Kasumi-1 (cell line): ENCODE measurements at regions not wholly inside any gene's neighbourhood (a gene's known extent, or its start where the extent isn't known, plus 50 kb on each side); places are given as distances from the start of the nearest gene placed in this dataset.
"Not testable (repeated sequence)": the region's sequence is repeated elsewhere in the genome, so short reads cannot be mapped to it uniquely, and the experiment has no call there.

Source experiments
- DNase-seq, 2 experiments: peaks; one replicate each; lab custom pipeline; 2025; lab: John Stamatoyannopoulos, UW

DNA sequence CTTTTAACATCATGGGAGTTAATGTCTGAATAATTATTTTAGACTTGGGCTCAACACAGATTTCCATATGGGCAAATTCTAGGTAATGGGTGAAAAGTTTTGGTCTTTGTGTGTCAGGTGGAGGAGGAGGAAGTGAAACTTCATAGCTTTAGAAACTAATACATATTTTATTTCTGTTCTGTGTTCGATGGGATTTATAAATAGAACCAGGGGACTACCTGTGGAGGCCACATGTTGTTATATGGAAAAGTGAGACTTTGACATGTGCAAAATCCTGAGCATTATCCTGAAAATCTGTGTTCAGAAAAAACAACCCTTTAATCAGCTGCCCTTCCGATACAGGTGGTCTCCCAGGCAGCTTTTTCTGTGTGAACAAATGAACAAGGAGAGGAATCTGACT lies 209.5 kb downstream of the SOX2 start:
- no peak for DNase-seq

DNA sequence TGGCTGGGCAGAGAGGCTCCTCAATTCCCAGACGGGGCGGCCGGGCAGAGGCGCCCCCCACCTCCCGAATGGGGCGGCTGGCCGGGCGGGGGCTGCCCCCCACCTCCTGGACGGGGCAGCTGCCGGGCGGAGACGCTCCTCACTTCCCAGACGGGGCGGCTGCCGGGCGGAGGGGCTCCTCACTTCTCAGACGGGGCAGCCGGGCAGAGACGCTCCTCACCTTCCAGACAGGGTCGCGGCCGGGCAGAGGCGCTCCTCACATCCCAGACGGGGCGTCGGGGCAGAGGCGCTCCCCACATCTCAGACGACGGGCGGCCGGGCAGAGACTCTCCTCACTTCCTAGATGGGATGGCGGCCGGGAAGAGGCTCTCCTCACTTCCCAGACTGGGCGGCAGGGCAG lies 214.1 kb downstream of the SOX2 start:
- not testable (repeated sequence) for DNase-seq

DNA sequence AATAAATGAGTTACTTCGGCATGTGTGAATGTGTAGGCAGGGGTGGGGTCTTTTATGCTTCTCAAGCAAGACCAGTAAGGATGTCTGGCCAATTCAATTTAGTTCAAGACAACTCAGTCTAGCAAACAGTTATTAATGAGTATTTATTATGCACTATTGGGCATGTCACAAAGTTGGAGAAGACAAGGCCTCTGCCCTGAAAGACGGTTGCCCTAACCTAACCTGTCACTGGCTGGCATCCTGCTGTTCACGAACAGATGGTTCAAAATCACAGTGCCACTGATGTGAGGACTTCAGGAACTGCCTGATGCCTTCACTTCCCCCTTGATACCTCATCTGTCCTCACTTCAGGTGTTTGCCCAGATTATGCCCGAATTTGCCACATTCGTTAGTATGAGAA lies 217.8 kb downstream of the SOX2 start:
- DNase-seq, result no peak

DNA sequence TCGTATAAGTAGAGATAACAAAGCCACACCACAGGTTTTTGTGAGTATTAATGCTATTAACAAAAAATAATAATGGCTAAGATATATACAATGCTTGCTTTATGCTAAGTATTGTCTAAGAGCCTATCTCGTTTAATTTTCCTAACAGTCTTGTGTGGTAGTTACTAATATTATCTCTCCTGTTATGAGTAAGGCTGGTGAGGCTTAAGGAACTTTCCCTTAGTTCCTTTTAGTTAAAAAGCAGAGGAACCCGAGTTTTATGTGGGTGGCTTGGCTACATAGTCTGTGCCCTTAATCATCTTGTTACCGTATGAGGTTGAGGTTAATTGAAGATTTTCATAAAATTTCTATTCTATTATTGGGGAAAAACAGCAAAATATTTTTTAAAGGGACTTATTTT lies 218.4 kb downstream of the SOX2 start:
- no peak for DNase-seq

DNA sequence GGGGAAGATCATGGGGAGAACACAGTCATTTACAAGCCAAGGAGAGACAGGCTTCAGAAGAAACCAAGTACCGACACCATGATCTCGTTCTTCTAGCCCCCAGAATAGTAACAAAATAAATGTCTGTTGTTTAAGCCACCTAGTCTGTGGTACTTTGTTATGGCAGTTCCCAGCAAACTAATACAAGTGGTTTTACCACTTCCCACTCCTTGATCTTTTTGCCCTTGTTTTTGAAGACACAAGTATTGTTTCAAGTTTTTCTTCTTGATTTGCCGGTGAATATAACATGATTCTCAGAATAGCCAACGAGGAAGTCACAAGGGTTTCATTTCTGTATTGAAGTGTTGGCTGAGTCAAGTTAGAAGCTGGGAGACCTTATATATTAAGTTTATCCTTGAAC lies 220.3 kb downstream of the SOX2 start:
- no peak for DNase-seq

DNA sequence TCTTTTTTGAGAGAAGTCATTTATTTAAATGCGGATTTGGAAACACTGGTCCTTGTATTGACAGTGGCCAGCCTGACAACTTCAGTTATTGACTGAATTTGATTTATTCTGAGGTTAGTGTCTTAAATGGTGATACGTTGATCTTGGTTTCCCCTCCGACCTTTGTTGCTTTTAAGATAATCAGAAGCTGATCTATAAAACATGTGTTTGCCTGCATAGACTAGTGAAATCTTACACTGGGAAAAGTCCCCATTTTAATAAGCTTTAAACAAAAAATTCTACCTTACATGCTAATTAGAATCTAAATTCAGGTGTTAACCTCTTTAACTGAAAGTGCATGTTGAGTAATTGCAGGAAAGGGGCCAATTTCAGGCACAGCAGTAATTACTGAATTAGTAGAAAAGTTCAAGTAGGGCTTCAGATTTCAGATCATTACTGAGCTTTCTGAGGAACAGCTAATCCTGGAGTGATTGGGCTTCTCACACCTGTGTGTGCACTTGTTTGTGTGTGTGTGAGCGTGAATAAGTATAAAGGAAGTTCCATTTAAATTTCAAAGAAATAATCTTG lies 221.4 kb downstream of the SOX2 start:
- no peak for DNase-seq

DNA sequence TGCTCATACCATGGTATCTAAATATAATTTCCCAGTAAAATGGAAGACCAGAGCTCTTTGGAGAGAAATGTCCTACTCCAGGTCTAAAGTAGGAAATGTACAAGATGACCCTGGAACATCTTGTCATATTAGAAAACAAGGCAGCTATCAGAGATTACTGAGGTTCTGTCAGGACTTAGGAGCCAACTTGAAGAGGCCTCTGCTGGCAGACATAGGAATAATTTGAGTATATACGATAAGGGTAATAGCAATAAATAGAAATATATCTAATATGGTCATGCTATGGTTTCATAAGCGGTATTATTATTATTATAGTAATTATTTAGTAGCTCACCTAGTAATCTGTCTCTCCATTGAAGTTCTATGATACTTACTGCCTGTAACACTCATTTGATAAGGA lies 224.2 kb downstream of the SOX2 start:
- DNase-seq, result no peak

DNA sequence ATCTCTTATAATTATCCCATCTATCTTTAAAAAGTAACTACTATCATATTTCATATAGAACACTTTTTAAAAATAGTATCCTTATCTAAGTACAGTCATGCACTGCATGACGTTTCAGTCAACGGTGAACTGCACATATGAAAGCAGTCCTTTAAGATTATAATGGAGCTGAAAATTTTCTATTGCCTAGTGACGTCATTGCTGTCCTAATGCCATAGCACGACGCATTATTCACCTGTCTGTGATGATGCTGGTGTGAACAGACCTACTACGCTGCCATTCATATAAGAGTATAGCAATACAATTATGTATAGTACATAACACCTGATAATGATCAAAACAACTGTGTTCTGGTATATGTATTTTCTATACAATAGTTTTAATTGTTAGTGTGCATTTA lies 225.0 kb downstream of the SOX2 start:
- no peak for DNase-seq

DNA sequence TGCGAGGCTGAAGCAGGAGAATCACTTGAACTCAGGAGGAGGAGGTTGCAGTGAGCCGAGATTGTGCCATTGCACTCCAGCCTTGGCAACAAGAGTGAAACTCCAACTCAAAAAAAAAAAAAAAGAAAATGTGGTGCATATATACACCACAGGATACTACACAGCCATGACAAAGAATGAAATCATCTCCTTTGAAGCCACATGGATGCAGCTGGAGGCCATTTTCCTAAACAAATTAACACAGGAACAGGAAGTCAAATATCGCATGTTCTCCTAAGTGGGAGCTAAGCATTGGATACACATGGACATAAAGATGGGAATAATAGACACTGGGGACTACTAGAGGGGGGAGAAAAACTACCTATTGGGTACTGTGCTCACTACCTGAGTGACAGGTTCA lies 226.9 kb downstream of the SOX2 start:
- not testable (repeated sequence) for DNase-seq

DNA sequence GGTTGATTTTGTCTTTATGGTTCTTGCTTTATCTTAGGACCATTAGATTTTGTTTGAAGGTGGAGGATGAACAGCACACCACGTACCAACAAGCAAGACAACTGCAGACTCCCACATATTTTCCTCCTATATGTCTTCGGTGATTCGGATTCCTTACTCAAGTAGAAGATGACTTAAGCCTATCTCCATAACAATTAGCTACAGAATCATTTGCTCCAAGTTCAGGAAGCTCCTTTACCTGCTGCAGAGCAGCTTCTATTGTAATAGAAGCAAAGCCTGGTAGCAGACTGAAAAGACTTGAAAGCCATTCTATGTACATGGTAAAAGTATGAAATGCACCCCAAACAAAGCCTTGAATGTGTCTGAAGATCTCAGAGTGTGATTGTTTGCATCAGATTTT lies 229.0 kb downstream of the SOX2 start:
- DNase-seq, result no peak

DNA sequence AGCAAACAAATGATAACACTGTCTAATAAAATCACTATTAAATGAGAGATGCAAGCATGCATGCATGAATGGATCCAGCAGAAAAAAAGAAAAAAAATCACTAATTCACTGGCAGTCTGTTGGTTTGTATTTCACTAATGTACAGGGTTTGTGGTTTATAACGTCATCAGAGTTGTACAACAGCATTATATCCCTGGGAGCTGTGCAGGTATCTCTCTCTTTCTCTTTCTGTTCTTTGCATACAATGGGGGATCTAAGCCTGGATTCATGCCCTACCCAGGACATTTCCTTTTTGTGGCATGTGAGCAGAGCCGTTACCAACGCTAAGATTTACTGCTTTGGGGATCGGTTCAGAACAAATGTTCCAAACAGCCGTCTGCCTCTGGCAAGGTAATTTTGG lies 229.5 kb downstream of the SOX2 start:
- no peak for DNase-seq

DNA sequence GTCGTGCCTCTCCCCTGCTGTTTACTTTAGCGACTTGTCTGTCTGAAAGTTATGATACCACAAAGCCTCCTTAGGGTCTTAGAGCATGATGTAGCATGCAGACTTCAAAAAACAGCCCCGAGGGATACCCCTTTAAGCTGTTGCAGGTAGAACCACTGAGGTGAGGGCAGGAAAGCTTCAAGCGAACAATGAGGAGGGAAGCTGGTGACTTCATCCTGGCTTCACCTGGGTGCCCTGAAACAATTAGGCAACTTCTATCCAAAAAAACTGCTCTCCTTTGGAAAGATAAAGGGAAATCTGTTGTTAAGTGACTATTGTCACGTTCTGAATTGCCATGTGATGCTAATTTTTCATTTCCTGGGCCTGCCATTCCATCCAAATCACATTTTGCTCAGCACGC lies 231.6 kb downstream of the SOX2 start:
- no peak for DNase-seq

DNA sequence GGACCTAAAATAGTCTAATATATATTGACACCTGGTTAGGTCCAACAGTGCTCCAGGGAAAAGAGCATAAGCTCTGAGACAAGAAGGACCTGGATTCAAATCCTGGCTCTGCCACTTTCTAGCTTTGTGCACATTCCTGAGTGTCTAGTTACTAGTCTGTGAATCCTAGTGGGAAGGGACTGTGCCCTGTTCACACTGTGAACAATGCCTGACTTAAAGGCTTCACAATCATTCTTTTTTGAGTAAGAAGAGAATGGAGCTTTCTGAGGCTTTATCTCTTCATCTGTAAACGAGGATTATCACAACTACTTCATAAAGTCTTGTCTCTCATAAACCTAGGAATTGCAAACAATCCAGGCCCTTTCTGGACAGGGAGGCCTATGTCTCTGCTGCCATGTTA lies 235.9 kb downstream of the SOX2 start:
- DNase-seq, result no peak

DNA sequence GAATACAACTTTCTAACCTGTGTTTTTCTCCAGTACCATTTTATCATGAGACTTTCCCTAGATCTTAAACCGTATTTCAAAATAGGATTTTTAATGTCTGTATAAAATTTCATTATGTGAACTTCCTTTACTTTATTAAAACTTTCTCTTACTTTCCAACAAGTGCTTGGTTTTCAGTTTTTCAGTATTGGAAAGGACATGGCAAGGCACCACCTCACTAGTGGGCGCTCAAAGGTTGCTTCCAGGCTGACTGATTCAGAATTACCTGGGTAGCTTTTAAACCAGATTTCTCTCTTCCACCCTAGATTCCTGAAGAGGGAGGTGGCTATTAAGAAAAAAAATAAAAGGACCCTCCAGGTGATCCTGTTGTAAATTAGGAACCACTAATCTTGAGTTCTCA lies 236.6 kb downstream of the SOX2 start:
- no peak for DNase-seq

DNA sequence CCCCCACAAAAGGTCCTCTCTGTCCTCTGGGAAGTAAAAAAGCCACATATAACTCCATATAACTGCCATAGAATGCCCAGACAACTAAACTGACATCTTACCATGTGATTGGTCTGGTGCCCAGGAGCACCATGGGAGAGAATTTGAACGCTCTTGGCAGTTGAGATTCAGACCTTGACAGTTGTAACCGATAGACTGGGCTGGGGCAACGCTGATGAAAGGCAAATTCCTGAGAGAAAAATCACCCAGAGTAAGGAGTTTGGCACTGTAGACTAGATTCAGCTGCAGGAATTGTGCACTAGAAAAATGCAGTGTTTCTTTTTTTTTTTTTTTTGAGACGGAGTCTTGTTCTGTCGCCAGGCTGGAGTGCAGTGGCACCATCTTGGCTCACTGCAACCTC lies 240.5 kb downstream of the SOX2 start:
- DNase-seq, result no peak

DNA sequence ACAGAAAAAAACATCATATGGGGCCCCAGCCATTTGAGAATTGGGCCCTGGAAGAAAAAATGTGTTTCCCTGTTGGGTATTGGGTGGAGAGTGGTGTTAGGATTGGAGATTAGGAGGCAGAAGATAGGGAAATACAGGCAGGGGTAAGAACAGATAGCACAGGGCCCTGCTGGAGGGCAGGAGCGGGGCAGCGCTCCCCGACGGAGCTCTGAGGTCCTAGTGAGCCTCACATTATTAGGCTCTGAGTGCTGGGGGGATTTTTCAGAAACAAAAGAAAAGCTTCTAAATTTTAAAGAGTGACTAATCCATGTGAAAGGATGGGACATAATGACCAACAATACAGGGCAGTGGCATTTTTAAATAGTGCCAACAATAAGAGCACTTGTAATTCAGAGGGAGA lies 241.2 kb downstream of the SOX2 start:
- DNase-seq, result no peak

DNA sequence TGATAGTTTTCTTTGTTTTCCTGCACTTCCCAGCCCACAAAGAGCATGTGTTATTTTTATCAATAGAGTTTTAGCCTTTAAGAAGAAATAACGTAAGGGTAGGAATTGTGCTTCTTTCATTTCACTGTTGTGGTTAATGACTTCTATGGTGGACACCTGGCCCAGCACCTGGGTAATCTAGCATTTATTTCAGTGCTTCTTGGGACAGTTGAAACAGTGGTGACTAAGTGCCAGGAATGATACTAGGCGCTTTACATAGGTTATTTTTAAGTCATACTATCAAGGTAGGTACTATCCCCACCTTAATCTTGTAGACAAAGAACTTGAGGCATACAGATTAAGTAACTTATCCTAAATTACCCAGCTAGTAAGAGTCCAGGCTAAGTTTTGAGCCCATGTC lies 243.8 kb downstream of the SOX2 start:
- DNase-seq, result no peak

DNA sequence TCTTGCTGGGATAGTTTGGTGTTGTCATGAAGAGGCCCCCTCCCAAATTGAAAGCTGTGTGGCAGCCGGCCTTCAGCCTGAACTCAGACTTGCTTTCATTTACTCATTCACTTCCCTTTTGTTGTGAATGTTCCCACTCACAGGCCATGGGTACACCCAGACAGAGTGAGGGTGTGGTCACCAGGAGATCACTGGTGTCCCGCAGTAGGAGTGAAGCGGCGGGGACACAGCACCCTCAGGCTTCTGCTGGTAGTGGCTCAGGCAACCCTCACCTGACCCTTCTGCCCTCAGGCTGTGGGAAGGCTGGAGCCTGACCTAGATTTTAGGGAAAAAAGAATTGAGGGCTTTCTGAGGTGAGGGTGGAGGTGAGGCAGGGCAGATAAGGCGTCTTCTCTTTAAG lies 244.4 kb downstream of the SOX2 start:
- no peak for DNase-seq

DNA sequence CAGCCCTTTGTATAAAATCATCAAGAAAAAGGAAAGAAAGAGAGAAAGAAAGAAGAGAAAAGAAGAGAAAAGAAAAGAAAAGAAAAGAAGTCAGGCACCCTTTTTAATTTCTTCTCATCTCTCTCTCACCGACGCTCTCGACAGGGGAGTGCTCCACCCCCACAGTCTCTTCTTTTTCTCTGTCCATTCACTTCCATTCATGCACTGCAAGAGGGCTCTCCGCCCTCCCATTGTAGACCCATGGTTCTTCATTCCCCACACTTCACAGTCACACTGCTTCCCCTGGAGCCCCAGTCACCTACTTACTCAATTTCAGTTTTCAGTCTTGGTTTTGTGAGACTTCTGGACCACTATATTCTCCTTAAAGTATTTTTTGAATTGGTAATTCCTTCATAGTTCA lies 254.7 kb downstream of the SOX2 start:
- no peak for DNase-seq

DNA sequence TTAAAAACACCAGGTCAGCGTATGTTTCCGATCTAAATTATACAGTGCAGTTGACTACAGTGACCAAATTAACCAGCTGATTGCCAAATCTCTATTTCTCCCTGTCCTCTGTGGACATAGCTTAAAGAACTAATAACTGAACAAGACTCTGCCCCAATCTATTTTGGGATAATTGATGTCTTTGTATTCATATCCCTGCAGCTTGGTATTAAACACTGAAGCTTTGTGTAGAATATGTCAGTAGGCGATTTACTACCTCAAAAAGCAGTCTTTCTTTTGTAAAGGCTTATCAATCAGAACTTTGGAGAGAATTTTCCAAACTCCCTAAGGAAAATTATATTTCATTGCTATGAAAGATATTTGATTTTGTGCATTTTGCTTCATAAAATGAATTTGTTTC lies 258.2 kb downstream of the SOX2 start:
- DNase-seq, result no peak

DNA sequence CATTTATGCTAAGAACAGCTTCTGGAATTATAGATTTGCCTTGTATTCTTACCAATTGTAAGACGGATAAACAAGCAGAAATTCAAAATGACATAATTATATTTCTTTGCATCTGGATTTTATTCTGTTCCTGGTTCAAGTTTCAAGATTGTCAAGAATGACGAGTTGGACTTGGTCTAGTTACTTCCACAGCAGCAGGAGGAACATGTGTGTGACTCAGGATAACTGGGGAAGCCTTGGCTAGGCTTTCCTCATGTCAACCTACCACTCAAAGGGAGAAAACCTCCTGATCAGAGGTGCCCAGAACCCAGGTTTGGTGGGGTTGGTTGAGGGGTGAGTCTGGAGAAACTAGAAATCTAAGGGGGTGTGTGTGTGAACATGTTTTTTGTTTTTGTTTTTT lies 259.7 kb downstream of the SOX2 start:
- DNase-seq, result no peak

DNA sequence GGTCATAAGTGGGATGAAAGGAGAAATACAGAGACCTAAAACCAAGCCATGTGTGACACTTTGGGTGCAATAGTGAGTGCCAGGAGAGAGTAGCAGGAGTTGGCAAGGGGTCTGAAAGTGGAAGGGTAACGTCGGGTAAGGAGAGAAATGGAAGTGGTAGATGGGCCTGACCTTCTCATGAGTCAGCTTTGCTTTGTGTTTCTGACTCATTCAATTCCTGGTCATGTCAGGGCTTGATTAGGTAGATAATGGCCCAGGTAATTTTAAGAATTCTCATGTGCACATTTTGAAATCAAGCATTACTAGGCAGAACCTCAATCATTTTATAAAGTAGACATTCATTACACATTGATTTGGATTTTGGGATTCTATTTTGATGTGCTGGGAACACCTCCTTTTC lies 262.5 kb downstream of the SOX2 start:
- DNase-seq, result no peak

DNA sequence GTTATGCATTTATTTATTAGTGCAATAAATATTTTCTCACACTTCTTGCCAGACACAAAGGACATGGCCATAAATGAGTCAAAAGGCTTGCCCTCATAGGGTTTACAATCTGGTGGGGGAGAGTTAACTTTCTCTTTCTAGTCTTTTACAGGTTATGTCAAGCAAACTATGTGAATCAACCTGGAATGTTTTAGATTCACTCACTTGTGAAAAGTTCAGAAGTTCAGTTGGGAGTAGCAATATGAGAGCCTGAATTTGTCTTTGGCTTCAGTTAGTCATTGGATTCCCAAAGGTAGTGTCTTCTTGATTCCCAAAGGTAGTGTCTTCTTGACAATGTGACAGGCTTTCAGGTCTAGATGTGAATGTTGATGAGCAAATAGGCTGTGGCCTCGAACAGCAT lies 264.8 kb downstream of the SOX2 start:
- DNase-seq, result no peak

DNA sequence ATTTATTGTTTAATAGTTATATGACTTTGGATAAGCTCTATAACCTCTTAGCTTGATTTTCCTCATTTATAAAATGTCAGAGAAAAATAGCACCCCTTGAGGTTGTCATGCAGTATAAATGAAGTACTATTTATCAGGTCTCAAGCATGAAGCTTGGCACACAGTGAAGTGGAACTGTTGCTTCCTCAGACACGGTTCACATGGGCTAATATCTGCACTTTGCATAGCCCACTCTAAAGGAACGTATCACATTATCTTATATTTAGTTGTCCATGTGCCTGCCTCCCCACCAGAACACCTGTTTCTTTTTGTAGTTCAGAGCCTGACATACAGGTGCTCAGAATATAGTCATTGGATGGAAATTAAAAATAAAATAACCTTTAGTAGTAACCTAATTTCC lies 273.7 kb downstream of the SOX2 start:
- DNase-seq, result no peak

DNA sequence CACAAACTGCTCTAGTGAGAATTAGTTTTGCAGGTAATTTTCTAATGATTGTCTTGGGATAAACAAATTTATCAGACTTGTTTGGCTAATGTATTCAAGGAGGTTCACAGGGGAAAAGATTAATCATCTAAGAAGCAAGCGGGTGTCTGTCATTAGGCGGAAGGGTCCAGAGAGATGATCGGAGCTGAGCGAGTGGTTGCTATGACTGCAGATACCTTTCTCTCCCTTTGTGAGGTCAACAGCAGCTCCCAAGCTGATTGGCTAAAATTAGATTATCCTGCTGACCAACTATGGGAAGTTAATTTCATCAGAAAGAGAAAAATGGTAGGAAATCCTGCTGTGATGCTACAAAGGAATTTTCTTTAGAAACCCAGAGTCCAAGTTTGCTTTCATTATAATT lies 276.0 kb downstream of the SOX2 start:
- DNase-seq, result no peak
